NCI-H1092 (cell line): ENCODE measurements at regions not wholly inside any gene's neighbourhood (a gene's known extent, or its start where the extent isn't known, plus 50 kb on each side); places are given as distances from the start of the nearest gene placed in this dataset.
"Not testable (repeated sequence)": the region's sequence is repeated elsewhere in the genome, so short reads cannot be mapped to it uniquely, and the experiment has no call there.

Source experiments
- DNase-seq: peaks from one replicate; lab custom pipeline; 2025; lab: John Stamatoyannopoulos, UW

DNA sequence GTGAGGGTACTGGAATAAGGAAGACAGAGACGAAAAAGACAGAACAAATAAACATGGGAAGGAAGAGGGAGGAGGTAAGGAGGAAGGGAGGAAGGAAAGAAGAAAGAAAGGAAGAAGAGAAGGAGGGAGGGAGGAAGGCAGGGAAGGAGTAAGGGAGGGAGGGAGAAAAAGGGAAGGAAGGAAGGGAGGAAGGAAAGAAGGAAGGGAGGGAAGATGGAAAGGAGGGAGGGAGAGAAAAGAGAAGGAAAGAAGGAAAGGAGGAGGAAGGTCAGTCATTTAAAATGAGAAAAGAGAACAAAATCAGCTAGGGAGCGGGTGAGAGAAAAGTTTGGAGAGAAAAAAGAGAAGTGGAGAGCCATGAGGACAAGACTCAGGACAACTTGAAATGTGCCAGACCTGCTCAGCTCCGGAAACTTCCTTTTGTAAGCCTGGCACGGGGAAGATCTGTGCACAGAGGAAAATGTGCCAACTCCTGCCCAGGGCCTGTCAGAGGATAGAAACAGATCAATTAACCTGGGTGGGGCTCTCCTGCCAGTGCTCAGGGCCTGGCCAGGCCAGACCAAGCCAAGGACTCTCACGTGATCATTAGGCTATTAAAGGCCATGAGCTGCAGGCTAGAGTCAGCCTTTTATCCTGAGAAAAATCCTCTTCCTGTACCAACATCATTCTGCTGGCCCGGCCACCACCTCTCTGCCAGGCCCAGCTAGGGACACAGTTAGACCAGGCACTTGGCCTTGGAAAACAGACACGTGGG is 50.1 kb upstream of the BCL6 start:
- no peak for DNase-seq

DNA sequence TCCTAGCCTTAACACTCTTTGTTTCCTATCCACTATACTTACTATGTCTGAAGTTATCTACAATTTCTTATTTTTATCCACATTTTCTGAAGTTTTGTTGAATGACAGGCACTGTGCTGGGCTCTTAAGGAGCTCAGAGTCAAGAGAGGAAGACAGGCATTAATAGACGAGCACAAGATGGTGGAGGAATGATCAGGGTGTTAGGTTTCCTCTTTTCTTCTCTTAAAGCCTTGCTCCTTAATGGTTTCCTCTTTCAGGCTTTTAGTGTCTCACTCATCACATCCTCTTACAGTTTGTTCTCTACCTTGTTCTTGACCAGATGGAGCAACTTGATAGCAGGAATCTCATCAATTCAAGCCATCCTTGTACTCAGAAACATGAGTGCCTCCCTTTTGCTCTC is 52.9 kb upstream of the BCL6 start:
- no peak for DNase-seq

DNA sequence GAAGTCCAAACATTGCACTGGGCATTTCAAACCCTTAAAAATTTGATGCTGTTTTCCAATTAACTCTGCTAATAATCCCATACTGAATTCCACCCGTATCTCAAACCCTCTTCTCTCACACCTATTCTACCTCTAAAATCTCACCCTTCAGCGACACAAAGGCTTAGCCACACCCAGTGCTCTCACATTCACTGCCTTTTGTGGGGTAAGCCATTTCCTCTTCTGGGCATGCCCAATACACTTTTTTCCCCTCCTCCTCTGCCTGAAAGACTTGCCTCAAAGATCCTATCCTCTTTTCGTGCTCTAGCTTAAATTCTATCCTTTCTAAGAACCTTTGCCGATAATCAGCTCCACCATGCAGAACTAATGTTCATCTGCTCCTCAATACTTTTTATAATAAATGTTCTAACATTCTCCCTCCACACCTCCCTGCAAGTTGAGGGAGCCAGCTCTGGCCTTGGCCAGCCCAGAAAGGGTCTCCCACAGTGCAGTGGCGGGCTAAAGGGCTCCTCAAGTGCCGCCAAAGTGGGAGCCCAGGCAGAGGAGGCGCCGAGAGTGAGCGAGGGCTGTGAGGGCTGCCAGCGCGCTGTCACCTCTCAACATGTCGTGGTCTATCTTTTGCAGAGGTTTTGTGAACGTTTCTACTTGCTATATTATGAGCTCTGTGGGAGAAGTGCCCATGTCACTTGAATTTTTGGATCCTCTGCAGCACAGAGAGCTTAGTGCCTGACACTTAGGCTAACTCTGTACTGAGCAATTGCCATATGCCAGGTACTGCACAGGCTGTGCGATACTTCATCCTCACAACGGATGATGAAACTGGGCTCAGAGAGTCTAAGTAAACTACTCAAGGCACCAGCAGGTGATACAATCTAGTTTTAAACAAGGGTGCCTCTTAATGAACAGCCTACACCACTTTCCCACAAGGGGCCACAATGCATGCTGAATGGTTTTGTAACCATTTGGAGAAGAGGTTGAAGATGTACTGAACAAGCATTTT is 53.6 kb upstream of the BCL6 start:
- DNase-seq: no peak

DNA sequence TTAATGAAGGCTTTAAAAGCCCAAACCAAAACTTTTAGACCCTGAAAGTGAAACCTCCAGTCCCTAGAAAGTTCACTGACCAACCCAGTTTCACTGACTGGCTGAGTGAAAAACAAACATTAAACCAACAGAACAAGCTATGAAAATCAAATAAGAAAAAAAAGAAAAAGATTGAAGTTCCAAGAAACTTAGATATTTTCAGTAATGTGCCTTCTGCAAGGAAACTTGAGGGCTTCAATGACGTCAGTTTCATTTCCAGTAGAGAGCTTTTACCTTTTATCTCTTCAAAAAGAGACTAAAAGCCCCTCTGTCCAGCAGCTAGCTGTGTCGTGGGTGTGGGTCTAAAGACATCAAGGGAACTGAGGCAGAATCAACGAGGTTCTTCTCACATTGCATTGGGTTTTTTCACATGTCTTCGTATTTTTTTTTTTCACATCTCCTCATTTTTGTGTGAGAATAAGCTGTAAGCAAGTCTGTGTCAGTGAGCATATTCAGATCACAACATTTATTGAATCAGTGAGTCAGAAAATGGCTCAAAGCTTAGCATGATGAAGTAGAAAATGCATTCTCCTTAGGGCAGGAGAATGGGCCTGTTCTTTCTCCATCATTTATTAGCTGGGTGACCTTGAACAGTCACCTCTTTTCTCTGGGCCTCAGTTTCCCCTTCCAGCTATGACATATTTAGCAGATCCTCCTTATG is 54.8 kb upstream of the BCL6 start:
- no peak for DNase-seq

DNA sequence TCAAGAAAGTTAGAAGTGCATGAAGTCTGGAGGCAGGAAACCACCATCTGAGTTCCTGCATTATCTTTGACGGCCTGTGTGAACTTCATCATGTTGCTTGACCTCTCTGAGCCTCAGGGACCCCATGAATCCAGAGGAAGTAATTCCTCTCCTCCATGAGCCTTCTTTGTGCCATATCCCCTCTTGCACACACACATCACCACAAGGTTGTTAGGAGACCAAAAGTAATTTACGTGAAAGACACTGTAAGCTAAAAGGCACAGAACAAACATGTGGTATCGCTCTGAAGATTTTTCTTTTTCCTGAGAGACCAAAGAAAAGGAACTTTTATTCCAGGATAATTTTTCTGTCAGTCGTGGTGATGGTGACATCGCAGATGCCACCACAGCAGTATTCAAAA is 55.9 kb upstream of the BCL6 start:
- DNase-seq: no peak

DNA sequence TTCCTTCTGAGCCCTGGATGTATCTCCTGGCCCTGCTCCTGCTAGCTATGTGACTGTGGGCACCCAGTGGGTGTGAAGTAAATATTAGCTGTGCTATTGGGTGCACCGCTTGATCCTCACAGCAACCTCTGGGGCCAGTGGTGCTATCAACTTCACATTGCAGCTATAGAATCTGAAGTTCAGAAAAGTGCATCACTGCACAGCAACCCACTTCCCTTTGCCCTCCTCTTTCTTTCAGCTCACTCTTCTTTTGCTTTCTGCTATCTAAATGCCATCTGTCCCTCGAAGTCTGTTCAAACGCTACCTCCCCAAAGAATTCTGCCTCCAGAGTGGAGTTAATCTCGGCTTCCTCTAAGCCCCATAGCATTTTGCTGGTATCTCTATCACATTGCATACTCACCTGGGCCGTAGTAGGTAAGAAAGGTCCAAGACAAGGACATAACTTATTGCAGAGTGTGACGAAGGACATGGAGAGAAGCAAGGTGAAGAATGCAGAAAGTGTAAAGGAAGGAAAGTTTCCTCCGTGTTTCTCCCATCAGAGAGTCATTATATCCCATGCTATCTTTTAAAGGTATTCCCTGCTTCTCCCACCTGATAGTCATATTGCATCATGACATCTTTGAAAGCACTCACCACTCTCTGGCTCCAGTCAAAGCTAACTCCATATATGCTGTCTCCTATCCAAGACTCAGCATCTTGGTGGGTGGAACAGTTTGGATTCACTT is 57.1 kb upstream of the BCL6 start:
- DNase-seq: no peak

DNA sequence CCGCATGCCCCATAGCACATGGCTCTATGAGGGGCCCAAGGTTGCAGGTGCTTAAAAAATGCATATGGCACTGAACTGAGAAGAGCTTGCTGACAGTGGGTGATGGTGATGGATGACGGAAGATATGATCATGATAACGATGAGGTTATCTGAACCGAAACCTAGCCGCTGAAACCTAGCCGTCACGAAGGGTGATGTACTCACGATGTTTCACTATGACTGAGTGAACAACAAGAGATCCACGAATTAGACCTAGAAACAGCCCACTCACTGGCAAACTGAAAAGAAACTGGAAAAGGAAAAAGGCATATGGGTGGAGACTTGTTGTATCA is 57.6 kb upstream of the BCL6 start:
- no peak for DNase-seq

DNA sequence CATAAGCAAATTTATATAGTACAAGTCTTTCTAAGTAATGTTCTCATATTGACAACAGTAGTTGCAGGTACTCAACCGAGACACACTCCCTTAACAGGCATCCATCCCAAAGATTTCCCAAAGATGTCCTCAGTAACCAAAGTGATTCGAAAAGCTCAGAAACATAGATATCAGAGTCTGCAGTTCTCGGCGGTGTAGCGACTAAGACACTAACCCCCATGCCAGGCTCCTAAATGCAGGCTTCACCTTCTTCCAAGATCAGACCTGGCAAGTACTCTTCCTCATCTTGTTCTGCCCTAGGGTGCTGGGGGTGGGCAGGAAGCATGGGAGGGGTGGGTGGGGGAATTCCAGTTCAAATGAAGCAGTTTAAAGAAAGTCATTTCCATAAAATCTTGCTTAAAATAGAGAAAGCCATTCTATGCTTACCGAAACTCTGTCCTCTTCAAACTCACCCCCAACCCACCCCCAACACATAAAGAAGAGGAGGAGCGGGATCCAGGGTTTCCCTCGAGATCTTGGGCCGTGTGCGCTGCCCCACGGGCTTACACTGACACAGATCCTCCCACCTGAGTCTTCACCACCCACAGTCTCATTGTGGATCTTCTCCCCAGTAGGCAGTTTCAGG is 59.0 kb upstream of the BCL6 start:
- no peak for DNase-seq

DNA sequence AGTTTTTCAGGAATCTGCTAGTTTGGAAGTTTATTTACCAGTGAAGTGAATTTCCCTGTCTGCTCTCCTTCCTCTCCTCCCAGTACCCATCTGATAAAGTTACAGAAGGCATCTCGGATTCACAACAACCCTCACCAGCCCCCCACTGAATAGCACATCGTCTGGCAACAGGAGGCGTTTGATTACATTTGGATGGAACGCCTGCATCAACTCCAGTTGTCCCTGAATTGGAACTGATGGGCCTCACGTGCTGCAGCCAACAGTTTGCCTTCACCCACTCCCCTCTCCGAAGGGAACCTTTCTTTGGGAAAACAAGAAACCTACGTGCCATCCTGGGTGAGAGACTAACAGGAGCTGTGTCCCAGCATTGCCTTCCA is 59.5 kb upstream of the BCL6 start:
- DNase-seq: no peak

DNA sequence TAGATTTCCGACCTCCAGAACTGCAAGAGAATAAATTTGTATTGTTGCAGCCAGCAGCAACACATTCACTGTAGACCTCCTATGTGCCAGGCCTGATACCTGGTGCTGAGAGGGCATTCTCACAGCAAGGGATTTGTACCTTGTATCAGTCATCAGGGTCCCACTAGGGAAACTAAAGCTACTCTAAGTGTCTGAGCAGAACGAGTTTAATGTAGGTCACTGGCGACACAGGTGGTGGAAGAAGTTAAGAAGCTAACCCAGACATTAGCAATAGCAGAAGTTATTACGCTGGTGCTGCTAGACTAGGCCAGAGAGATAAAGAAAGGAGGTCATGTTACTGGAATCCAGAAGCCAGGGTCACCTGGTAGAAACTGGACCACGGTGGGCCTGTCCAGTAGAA is 60.5 kb upstream of the BCL6 start:
- no peak for DNase-seq

DNA sequence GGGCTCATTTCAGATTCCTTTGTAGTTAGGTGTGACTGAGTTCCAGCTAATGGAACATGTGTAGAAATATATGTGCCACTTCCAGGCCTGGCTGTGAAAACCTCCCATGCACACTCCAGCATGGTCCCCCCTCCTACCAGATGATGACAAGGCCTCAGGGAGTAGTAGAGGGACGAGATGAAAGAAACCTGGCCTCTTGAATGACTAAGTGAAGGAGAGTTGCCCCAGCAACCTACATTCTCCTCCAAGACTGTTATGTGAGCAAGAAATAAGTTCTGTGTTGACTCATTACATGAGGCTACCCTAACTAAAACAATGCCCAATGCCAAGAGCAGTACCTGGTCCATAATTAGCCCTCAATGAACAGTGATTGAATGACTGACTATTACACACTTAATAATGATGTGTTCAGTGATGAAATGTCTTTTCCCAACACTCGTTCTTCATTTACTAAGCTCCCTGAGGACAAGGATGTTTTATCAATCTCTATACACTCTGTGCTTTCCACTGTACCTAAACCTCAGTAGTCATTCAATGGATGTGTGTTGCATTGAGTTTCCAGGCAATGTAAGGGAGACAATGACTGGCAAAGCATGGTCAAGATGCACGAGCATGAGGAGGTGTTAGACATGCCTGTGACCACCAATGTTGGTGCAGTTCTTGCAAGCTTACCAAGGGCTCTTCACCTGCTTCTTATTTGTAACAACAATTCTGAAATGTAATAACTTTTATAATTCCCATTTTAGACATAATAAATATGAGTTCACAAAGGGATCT is 62.0 kb upstream of the BCL6 start:
- no peak for DNase-seq

DNA sequence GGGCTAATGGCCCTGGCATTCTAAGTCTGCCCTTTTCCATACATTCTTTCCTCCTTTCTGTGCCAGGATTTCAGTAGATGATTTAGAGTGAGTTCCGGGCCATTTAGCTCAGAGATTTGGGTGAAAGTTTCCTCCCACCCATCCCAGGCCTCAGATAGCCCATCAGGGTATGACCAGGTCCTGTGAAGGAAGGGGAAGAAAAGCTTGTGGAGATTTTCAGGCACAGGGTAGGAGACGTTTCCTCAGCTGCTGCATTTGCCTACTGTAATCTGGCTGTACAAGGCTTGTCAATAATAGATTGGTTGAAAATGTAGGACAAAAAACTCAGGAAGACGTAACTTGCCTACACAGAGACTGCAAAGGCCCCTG is 63.2 kb upstream of the BCL6 start:
- DNase-seq: no peak

DNA sequence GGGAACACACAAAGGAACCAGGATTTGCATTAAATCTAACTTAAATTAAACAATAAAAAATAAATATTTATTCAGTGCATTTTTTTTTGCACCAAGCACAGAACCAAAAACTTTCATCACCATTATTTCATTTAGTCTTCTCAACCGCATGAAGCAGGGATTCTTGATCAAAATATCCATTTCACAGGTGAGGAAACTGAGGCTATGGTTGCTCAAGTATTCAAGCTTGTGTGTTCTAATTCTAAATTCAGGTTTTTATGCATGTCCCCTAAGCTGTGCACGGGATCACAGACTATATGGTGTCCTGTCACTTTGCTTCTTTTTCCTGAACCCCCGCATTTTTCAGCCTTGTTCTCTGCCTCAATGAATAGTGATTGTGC is 64.3 kb upstream of the BCL6 start:
- no peak for DNase-seq

DNA sequence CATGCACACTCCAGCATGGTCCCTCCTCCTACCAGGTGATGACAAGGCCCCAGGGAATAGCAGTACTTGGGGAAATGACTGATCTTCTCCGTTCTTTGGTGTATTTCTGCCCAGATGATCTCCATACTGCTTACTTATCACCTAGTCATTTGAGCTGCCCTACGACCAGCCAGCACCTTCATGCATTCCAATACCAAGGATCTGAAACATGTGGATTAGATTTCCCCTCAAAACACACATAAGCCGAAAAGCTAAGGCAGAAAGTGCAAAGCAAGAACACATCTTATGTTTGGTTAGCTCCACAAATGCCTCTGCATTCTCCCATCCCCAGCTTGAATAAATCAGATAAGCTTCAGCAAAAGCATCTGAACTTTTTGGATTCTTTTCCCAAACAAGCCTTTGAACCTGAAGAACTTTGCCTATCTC is 64.8 kb upstream of the BCL6 start:
- DNase-seq: no peak

DNA sequence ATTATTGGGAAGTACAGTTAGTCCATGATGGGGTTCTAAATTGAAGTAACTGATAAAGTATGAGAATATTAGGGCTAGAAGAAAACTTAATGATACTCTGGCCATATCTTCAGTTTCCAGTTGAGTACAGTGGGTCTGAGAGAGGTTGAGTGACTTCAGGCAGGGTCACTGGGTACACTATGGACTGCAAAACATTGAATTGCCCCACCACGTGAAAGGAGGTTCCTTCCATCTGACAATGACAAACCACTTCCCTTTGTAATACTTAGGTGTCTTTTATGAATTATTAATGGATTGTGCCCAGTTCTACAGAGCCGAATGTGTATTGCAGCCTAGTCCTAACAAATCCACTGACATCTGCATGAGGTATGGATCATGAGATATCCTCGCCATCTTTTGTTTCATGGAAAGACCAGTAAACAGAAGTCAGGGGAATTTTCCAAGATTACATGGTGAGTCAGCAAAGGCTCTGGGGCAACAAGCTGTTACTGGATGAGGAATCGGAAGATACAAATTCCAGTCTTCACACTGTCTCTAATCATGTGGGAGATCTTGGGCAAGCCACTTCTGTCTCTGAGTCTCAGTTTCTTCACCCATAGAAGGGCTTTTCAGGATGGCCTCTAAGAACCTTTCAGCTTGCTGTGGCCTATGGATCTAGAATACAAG is 66.5 kb upstream of the BCL6 start:
- no peak for DNase-seq

DNA sequence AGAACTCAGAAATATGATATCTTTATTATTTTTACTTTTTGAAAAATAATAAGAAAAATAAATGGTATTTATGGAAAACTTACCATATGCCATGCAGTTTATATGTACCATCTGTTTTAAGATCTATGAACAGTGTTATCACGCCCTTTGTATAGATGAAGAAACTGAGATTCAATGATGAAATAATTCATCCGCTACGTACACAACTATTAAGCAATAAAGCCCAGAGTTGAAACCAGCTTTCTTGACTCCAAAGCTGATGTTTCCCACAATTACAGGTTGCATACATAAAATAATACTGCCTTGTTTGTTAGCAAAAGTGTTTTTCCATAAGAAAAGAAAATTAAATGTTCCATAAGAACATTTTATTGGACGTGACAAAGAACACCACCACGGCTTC is 67.2 kb upstream of the BCL6 start:
- no peak for DNase-seq

DNA sequence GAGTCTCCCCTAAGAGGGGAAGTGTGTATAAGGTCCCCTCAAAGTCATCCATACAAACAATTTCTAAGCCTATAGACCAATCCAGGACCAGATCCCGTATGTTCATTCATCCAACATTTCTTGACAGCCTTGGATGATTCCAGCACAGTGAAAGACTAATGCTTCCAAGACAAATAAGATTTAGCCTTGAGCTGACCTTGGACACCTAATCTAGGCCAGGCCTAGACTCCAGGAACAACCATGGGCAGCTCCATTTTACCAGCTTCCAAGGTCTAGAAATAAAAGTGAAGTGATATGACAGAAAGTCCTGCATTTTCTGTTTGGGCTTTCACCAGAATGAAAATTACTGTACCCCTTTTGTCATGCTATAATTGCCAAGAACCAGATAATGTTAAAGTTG is 67.9 kb upstream of the BCL6 start:
- DNase-seq: no peak

DNA sequence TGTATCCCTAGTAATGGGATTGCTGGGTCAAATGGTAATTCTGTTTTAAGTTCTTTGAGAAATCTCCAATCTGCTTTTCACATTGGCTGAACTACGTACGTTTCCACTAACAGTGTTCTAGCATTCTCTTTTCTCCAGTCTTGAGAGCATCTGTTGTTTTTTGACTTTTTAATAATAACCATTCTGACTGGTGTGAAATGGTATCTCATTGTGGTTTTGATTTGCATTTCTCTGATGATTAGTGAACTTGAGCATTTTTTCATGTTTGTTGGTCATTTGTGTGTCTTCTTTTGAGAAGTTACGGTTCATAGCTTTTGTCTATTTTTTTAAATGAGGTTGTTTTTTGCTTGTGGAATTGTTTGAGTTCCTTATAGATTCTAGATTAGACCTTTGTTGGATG is 72.5 kb upstream of the BCL6 start:
- not testable (repeated sequence) for DNase-seq

DNA sequence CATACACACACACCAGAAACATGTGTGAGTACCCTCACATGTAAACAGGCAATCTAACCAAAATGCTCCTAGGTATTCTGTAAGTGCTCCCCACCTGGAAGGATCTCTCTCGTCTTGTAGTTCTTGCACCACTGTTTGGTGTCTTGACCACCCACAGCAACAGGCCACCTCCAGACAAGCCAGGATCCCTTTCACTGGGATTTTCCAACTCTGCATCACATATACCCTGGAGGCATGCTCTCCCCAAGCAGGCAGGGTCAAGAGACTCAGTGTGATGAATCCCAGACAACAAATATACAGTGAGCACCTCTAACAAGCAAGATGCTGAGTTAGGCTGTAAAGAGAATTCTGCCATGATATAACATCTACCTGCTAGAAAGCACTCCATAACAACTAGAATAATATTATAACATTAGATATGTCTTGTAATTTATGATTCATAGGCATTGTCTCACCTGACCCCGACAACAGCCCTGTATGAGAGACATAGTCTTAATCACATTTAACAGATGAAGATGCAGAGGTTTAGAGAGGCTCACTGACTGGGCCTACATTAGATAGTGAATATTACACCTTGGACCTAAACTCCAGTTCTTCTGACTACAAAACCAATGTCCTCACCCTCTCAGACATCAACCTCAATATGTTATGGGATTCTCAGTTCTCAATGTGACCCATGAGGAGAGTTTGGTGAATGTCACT is 76.5 kb upstream of the BCL6 start:
- DNase-seq: no peak

DNA sequence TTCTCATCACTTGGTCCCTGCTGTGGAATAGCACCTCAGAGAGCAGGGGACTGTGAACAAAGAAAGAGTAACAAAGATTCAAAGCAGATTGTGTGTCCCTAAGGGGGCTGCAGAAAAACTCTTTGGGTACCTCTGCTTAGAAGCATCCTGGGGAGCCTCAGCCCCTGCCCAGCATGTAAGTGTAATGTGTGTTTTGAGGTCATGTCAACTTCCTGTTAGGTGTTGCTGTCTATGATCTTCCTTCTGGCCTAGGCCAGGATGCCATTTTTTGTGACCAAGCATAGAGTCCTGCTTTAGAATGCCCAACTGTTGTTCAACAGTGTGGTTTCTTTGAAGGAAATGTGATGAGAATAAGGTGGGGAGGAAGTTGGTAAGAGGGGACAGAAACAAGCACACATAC is 77.1 kb upstream of the BCL6 start:
- no peak for DNase-seq
